ENCODE measurements at regions not wholly inside any gene's neighbourhood (a gene's known extent, or its start where the extent isn't known, plus 50 kb on each side); places are given as distances from the start of the nearest gene placed in this dataset.

DNA sequence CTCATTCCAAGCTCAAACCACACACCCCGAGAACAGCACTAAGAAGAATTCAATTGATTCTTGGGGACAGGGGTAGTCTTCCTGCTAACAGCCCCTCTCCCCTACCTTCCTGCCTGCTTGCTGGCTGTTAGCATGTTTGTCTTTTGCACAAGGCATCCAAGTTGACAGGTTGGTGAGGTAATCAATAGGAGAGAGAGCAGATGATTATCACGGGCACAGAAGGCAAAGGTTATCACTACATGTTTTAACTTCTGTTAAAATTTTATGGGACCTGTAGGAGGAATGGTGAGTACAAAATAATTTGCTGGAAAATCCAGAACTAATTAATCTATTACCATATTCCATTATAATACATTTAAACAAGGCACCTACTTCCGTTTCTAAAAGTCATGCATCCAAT, 442.1 kb upstream of the TCF4 start:
- TF ChIP-seq, protein P1, sequence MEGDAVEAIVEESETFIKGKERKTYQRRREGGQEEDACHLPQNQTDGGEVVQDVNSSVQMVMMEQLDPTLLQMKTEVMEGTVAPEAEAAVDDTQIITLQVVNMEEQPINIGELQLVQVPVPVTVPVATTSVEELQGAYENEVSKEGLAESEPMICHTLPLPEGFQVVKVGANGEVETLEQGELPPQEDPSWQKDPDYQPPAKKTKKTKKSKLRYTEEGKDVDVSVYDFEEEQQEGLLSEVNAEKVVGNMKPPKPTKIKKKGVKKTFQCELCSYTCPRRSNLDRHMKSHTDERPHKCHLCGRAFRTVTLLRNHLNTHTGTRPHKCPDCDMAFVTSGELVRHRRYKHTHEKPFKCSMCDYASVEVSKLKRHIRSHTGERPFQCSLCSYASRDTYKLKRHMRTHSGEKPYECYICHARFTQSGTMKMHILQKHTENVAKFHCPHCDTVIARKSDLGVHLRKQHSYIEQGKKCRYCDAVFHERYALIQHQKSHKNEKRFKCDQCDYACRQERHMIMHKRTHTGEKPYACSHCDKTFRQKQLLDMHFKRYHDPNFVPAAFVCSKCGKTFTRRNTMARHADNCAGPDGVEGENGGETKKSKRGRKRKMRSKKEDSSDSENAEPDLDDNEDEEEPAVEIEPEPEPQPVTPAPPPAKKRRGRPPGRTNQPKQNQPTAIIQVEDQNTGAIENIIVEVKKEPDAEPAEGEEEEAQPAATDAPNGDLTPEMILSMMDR (IDR thresholded peaks at IDR 0.05): no peak
- DNase-seq (no peak), ATAC-seq (no peak)
- intact Hi-C loops (cut with DNase I, micrococcal nuclease): no loop called here
- no peaks in the 10 kb centered on the region for H3K4me1 ChIP-seq (ENCODE audit: low read depth)
- no peak overlapping the region for H3K4me3 ChIP-seq
- peaks cover 43% of the 10 kb centered on the region for H3K9me3 ChIP-seq
- H3K36me3 ChIP-seq (ENCODE audit: low read depth): no peaks in the 10 kb centered on the region

DNA sequence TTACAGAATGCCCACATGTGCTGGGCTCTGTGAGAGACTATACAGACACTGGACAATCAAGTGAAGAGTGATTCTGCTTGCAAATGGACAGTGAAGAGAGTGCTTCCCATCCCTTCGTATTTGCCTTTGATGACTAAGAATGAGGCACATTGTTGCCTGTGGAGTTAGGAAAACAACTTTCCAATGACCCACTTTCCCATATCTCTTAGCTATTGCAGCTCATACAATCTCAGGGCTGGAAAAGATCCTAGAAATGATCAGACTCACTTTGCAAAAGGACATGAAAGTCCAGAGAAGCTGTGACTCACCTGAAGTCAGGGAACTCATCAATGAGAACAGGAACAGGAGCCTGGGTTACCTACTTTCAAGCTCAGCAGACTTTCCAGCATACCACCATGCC, 440.5 kb upstream of the TCF4 start:
- no peak overlapping the region for H3K4me3 ChIP-seq
- TF ChIP-seq, protein P1 (IDR thresholded peaks at IDR 0.05): no peak
- no peaks in the 10 kb centered on the region for H3K36me3 ChIP-seq (ENCODE audit: low read depth)
- DNase-seq (no peak), ATAC-seq (no peak)
- peaks cover 41% of the 10 kb centered on the region for H3K9me3 ChIP-seq
- intact Hi-C loops (cut with DNase I, micrococcal nuclease): no loop called here
- H3K4me1 ChIP-seq (ENCODE audit: low read depth): no peaks in the 10 kb centered on the region

DNA sequence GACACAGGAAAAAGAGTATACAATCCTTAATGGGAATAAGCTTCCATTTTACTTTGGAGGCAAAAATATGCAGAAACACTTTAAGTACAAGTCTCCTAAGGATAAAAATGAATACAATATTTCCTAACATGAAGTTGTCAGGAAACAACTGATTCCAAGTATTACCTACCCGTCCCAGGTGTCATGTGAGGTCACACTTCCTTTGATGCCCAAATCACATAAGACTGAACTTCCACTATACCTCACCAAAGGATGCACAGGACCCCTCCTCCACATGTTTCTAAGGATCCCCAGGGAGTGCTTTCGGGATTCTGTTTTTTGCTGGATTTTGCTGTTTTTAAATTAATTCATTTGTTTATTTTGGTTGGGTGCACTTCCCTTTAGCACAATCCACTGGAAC, 438.5 kb upstream of the TCF4 start:
- no peak overlapping the region for H3K4me3 ChIP-seq
- no peaks in the 10 kb centered on the region for H3K36me3 ChIP-seq (ENCODE audit: low read depth)
- H3K9me3 ChIP-seq: peaks cover 41% of the 10 kb centered on the region
- intact Hi-C loops (cut with DNase I, micrococcal nuclease): no loop called here
- DNase-seq (no peak), ATAC-seq (no peak)
- TF ChIP-seq, protein P1 (IDR thresholded peaks at IDR 0.05): no peak
- H3K4me1 ChIP-seq (ENCODE audit: low read depth): no peaks in the 10 kb centered on the region

DNA sequence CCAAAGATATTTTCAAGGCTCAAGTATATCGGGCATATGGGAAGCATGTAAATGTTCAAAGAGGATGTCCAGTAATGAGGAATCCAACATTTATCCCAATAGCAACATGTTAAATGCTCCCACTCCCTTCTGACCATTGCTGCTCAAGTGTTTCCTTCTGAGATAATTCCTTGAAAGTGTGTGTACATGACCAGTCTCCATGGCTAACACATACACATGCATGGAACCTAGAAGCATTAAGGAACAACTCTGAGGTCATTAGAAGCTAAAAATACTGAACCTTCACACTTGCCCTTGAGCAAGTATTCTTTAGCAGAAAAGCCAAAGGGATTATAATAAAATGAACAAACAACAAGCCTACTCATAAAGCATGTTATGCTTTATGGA, 433.8 kb upstream of the TCF4 start:
- Histone ChIP-seq H3K9me3 (peaks cover 52% of the 10 kb centered on the region), H3K4me1 (ENCODE audit: low read depth) (no peaks in the 10 kb centered on the region), H3K4me3 (no peak overlapping the region), H3K36me3 (ENCODE audit: low read depth) (no peaks in the 10 kb centered on the region)
- TF ChIP-seq, protein P1 (IDR thresholded peaks at IDR 0.05): no peak
- intact Hi-C loops (cut with DNase I, micrococcal nuclease): no loop called here
- DNase-seq (no peak), ATAC-seq (no peak)

DNA sequence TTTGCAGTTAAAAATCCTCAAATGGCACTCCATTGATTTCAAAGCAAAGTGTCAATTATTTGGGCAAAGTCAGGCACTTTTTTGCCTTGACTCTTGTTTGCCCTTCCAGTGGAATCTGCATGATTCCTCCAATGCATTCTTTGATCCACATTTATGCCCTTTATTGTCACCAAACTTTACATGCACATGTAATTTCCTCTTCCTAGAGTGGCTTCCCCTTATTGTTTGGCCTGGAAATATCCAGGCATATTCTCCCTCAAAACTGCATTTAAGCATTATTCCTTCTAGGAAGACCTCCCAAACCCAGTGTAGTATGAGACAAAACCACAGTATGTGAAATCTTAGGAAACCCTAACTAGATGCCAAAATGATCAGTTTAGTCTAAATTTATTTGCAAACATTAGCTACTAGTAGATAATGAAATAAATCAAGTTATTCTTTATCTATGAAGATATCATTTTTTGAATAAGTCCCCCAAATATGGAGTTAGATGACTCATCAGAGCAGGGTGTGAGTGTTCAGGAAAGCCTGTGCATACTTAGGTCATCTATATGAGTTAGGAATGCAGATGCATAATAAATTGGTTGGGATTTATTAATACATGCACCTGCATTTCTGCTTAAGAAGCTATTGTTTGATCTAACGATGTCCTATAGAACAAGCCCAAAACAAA, 433.3 kb upstream of the TCF4 start:
- no peak for ATAC-seq
- Histone ChIP-seq H3K4me3 (no peak overlapping the region), H3K4me1 (ENCODE audit: low read depth) (no peaks in the 10 kb centered on the region), H3K9me3 (peaks cover 53% of the 10 kb centered on the region), H3K36me3 (ENCODE audit: low read depth) (no peaks in the 10 kb centered on the region)
- no peak for DNase-seq
- TF ChIP-seq, protein P1 (IDR thresholded peaks at IDR 0.05): no peak
- intact Hi-C loops (cut with DNase I, micrococcal nuclease): no loop called here

DNA sequence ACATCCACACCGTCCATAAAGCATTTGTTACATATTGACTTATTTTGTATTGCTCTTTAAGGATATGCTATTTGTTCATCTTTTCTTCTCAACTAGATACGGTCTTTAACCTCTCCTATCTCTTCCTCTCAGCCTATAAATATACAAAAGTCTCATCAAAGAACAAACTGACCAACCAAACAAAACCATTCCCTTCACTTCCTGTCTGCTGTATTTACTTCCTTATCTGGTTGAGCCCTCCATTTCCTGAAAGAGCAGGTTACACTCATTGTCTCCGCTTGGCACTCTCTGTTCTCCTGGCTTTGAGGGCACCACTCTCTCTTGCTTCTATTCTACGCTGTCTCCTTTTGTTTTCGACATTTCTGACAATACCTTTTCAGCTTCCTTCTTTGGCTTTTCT, 431.9 kb upstream of the TCF4 start:
- no peaks in the 10 kb centered on the region for H3K4me1 ChIP-seq (ENCODE audit: low read depth)
- H3K9me3 ChIP-seq: peaks cover 48% of the 10 kb centered on the region
- TF ChIP-seq, protein P1 (IDR thresholded peaks at IDR 0.05): no peak
- intact Hi-C loops (cut with DNase I, micrococcal nuclease): no loop called here
- ATAC-seq (no peak), DNase-seq (no peak)
- H3K4me3 ChIP-seq: no peak overlapping the region
- H3K36me3 ChIP-seq (ENCODE audit: low read depth): no peaks in the 10 kb centered on the region

All from mucosa of descending colon (tissue), 3 donors.